HL-60 (cell line): ENCODE measurements at regions not wholly inside any gene's neighbourhood (a gene's known extent, or its start where the extent isn't known, plus 50 kb on each side); places are given as distances from the start of the nearest gene placed in this dataset.

ENCODE experiments used
- DNase-seq, 2 experiments: peaks; one replicate each; pipeline ENCODE4 v3.0.0-alpha.2; 2010 to 2020; ENCODE audit warnings: low read depth in 1 of 2, low spot score in 1 of 2
- H3K27ac ChIP-seq: fragments of 250-450 bp; sonication (Bioruptor Pico); replicated peaks from 2 replicates; pipeline ENCODE4 v1.5.1; 2020; ENCODE audit warnings: mild to moderate bottlenecking, moderate library complexity
- H3K27me3 ChIP-seq: fragments of 250-450 bp; sonication (Bioruptor Pico); 2 replicates; pipeline ENCODE4 v1.5.1; 2021; ENCODE audit warnings: mild to moderate bottlenecking, moderate library complexity; ENCODE audit not compliant: insufficient read depth, poor library complexity, severe bottlenecking
- H3K4me3 ChIP-seq: replicated peaks from 2 replicates; pipeline ENCODE4 v1.5.1; 2011; ENCODE audit warnings: mild to moderate bottlenecking, control low read depth, low read length; ENCODE audit not compliant: insufficient read depth
- CTCF ChIP-seq: IDR thresholded peaks from one replicate; pipeline ENCODE4 v1.5.1; 2011; ENCODE audit warnings: low read length, control low read depth, inconsistent platforms; ENCODE audit not compliant: insufficient read depth
- GABPA ChIP-seq: IDR thresholded peaks from 2 replicates; pipeline ENCODE4 v1.6.1; 2012; ENCODE audit warnings: low read depth
- POLR2AphosphoS5 ChIP-seq: IDR thresholded peaks from 2 replicates; pipeline ENCODE4 v1.6.1; 2012; ENCODE audit warnings: low read depth
- REST ChIP-seq: IDR thresholded peaks from 2 replicates; pipeline ENCODE4 v1.6.1; 2012; ENCODE audit warnings: low read depth; ENCODE audit not compliant: insufficient replicate concordance
- SPI1 ChIP-seq: IDR thresholded peaks from 2 replicates; pipeline ENCODE4 v1.6.1; 2012; ENCODE audit warnings: low read depth, mild to moderate bottlenecking, borderline replicate concordance

- H3K27me3 ChIP-seq, result no peaks in the 10 kb centered on the region
- no peak overlapping the region for H3K4me3 ChIP-seq
- H3K27ac ChIP-seq, result no peak overlapping the region
- TF ChIP-seq POLR2AphosphoS5 (no peak), GABPA (no peak), CTCF (no peak), SPI1 (no peak), REST (no peak)
- DNase-seq, result no peak
These were observed 187.0 kb upstream of the ISX start for GRCh38 chr22:34879001-34879400.

GRCh38 chr22:34880662-34881061 is 185.3 kb upstream of the ISX start:
- no peak for TF ChIP-seq POLR2AphosphoS5
- TF ChIP-seq GABPA, result no peak
- no peak for TF ChIP-seq SPI1
- no peak for TF ChIP-seq REST
- no peak for TF ChIP-seq CTCF
- no peak for DNase-seq
- no peaks in the 10 kb centered on the region for H3K27me3 ChIP-seq
- H3K27ac ChIP-seq, result no peak overlapping the region
- H3K4me3 ChIP-seq, result no peak overlapping the region

- Histone ChIP-seq H3K4me3 (no peak overlapping the region), H3K27me3 (no peaks in the 10 kb centered on the region), H3K27ac (no peak overlapping the region)
- DNase-seq, result no peak
- TF ChIP-seq REST, result no peak
- TF ChIP-seq POLR2AphosphoS5, result no peak
- no peak for TF ChIP-seq SPI1
- no peak for TF ChIP-seq CTCF
- TF ChIP-seq GABPA, result no peak
These were observed 184.5 kb upstream of the ISX start for GRCh38 chr22:34881453-34881852.
